DOHH2 (cell line): ENCODE measurements at regions not wholly inside any gene's neighbourhood (a gene's known extent, or its start where the extent isn't known, plus 50 kb on each side); places are given as distances from the start of the nearest gene placed in this dataset.

ENCODE experiments used
- EZH2phosphoT487 ChIP-seq: fragments of 200-600 bp; sonication (generic); IDR thresholded peaks from 2 replicates; pipeline ENCODE4 v1.6.1; 2017; ENCODE audit warnings: borderline replicate concordance, mild to moderate bottlenecking, antibody characterized with exemption, low read length, moderate library complexity, mixed read lengths
- TF ChIP-seq, protein P1 (sequence below): fragments of 200-600 bp; sonication (generic); IDR thresholded peaks from one replicate; pipeline ENCODE4 v1.5.1; 2014; ENCODE audit warnings: antibody characterized with exemption, mild to moderate bottlenecking, low read depth, low read length; ENCODE audit not compliant: poor library complexity, severe bottlenecking

DNA sequence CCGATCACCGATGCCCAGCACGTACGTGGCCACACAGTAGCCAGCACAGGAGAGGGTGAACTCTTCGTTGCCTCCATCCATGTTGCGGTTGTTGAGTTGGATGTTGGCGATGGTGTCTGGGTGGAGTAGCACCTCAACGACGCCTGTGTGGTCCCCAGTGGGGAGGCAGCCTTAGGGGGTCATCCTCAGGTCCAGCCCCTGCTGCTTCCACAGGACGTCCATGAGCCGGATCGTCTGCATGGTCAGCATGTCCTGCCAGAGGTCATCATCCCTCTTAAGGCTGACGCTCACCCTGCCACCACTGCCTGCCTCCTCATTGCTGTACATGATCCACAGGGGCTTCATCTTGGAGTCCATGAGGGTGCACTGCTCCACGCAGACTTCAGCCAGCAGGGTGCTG is 369.3 kb downstream of the CMPK2 start:
- TF ChIP-seq, protein P1, sequence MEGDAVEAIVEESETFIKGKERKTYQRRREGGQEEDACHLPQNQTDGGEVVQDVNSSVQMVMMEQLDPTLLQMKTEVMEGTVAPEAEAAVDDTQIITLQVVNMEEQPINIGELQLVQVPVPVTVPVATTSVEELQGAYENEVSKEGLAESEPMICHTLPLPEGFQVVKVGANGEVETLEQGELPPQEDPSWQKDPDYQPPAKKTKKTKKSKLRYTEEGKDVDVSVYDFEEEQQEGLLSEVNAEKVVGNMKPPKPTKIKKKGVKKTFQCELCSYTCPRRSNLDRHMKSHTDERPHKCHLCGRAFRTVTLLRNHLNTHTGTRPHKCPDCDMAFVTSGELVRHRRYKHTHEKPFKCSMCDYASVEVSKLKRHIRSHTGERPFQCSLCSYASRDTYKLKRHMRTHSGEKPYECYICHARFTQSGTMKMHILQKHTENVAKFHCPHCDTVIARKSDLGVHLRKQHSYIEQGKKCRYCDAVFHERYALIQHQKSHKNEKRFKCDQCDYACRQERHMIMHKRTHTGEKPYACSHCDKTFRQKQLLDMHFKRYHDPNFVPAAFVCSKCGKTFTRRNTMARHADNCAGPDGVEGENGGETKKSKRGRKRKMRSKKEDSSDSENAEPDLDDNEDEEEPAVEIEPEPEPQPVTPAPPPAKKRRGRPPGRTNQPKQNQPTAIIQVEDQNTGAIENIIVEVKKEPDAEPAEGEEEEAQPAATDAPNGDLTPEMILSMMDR, result no peak
- no peak for TF ChIP-seq EZH2phosphoT487
